Liver (tissue), 3 donors: ENCODE measurements at regions not wholly inside any gene's neighbourhood (a gene's known extent, or its start where the extent isn't known, plus 50 kb on each side); places are given as distances from the start of the nearest gene placed in this dataset.

Source experiments
- FOXA1 ChIP-seq: IDR thresholded peaks from 2 replicates; pipeline ENCODE4 v1.6.1; 2016; ENCODE audit warnings: antibody characterized with exemption
- FOXA2 ChIP-seq: IDR thresholded peaks from 2 replicates; pipeline ENCODE4 v1.6.1; 2016; ENCODE audit warnings: antibody characterized with exemption
- GABPA ChIP-seq, 2 donors: IDR thresholded peaks in 1 of 2; conservative IDR thresholded peaks in 1 of 2; 2 replicates each; pipeline ENCODE4 v1.6.1; 2016; ENCODE audit warnings: antibody characterized with exemption in 2 of 2, mild to moderate bottlenecking in 1 of 2, moderate library complexity in 1 of 2
- HNF4G ChIP-seq: IDR thresholded peaks from 2 replicates; pipeline ENCODE4 v1.6.1; 2016; ENCODE audit warnings: antibody characterized with exemption
- RAD21 ChIP-seq, 2 donors: IDR thresholded peaks; 2 replicates each; pipeline ENCODE4 v1.6.1; 2016; ENCODE audit warnings: antibody characterized with exemption in 2 of 2, mild to moderate bottlenecking in 2 of 2
- SP1 ChIP-seq: IDR thresholded peaks from 2 replicates; pipeline ENCODE4 v1.6.1; 2018; ENCODE audit warnings: antibody characterized with exemption, mild to moderate bottlenecking
- TAF1 ChIP-seq: conservative IDR thresholded peaks from 2 replicates; pipeline ENCODE4 v1.6.1; 2016; ENCODE audit warnings: antibody characterized with exemption, mild to moderate bottlenecking
- YY1 ChIP-seq: IDR thresholded peaks from 2 replicates; pipeline ENCODE4 v1.6.1; 2016; ENCODE audit warnings: antibody characterized with exemption, mild to moderate bottlenecking
- TF ChIP-seq, protein P1 (sequence below): fragments of 150-350 bp; IDR thresholded peaks from 2 replicates; pipeline ENCODE4 v1.5.1; 2017; ENCODE audit warnings: improper control_type of control experiment, low read depth, low read length; ENCODE audit not compliant: missing input control
- donor health status: healthy.
- donor health status: healthy.

DNA sequence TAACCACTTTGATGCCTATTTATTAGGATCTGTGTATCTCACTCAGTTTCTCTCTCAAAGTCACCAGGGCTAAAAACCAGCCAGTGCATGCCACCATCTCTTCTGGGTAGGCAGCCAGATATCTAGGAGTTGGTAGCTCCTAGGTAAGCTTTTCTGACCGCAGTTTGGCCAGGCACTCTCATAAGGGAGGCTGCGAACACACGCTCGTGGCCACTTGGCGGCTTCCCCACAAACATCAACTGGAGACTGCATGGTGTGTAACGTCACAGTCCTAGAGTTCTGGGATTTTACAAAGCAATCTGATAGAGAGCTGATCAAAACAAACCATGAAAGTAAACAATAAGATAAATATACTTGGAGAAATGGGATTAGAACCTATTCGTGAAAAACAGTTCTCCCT lies 424.3 kb upstream of the ACVR2A start:
- TF ChIP-seq, protein P1, sequence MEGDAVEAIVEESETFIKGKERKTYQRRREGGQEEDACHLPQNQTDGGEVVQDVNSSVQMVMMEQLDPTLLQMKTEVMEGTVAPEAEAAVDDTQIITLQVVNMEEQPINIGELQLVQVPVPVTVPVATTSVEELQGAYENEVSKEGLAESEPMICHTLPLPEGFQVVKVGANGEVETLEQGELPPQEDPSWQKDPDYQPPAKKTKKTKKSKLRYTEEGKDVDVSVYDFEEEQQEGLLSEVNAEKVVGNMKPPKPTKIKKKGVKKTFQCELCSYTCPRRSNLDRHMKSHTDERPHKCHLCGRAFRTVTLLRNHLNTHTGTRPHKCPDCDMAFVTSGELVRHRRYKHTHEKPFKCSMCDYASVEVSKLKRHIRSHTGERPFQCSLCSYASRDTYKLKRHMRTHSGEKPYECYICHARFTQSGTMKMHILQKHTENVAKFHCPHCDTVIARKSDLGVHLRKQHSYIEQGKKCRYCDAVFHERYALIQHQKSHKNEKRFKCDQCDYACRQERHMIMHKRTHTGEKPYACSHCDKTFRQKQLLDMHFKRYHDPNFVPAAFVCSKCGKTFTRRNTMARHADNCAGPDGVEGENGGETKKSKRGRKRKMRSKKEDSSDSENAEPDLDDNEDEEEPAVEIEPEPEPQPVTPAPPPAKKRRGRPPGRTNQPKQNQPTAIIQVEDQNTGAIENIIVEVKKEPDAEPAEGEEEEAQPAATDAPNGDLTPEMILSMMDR, result no peak
- no peak for TF ChIP-seq YY1
- no peak for TF ChIP-seq HNF4G
- TF ChIP-seq FOXA1, result no peak
- no peak for TF ChIP-seq TAF1
- no peak for TF ChIP-seq GABPA (IDR thresholded peaks at IDR 0.05 in 1 of 2, conservative IDR thresholded peaks at IDR 0.05 in 1 of 2)
- TF ChIP-seq RAD21 (IDR thresholded peaks at IDR 0.05), result no peak
- no peak for TF ChIP-seq SP1
- TF ChIP-seq FOXA2, result no peak
